HG03039 (cell line): ENCODE measurements at regions not wholly inside any gene's neighbourhood (a gene's known extent, or its start where the extent isn't known, plus 50 kb on each side); places are given as distances from the start of the nearest gene placed in this dataset.
"Not testable (repeated sequence)": the region's sequence is repeated elsewhere in the genome, so short reads cannot be mapped to it uniquely, and the experiment has no call there.

ENCODE experiments used
- ATAC-seq: cut with Tn5 transposase; IDR thresholded peaks from one replicate; pipeline ENCODE4 v1.9.1; 2021; ENCODE audit warnings: mild to moderate bottlenecking, moderate library complexity; ENCODE audit not compliant: unreplicated experiment

DNA sequence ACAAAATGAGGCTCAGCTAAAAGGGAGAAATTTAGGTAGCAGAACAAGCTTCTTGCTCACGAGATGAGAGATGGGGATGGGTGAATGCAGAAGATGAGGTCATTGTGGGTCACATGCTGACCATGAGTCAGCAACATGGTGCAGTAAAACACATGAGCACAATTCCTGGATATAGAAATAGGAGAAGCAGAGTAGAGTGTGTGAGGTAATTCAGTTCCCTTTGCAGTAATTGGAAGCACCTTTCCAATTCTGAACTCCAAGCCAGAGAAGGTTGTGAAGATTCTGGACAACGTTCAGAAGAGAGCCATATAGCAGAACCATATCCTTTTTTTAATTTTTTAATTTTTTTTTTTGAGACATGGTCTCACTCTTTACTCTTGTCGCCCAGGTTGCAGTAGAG is 62.0 kb upstream of the LMNTD1 start:
- ATAC-seq = no peak

DNA sequence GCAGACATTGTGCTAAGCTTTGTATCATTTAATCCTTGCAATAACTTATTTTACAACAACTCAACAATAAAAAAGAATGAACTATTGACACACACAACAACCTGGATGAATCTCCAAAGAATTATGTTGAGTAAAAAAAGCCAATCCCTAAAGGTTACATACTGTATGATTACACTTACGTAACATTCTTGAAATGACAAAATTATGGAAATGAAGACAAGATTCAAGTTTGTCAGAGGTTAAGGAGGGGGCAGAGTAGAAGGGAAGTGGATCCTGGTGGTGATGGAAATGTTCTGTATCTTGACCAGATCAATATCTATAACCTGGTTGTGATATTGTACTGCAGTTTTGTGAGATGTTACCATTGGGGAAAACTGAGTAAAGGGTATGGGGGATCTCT is 63.2 kb upstream of the LMNTD1 start:
- ATAC-seq = no peak

DNA sequence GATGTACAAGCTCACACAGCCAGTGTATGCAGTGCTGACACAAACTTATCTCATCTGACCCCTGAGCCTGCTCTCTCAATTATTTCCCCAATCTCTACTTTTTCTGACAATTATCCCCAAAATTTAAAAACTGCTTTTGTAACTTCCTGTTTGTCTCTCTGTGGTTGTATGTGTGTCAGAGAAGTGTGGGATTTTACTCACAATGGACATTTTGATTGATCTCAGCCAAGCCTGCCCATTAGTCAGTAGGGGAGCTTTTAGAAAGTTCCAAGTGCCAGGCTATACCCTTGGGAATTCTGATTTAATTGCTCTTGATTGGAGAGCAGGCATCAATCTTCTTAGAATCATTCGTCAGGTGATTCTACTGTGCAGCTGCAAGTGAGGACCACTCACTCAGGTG is 64.9 kb upstream of the LMNTD1 start:
- ATAC-seq = no peak

DNA sequence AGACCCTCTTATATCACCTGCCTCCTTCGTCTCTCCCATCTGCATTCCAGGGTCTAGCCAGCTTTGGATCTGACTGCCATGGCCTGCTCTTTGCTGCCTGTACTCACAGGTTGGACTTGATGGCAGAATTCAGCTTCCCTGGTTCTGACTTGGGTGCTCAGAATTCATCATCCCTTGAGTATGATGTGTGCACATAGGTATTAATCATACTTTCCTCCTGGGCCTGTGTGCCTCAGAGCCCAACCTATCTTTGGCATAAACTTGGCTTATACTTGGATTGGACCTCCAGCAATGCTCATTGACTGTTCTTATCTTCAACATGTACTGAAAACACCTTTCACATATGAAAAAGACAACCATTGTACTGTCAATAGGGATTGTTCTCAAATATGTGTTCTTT is 70.7 kb upstream of the LMNTD1 start:
- ATAC-seq = no peak

DNA sequence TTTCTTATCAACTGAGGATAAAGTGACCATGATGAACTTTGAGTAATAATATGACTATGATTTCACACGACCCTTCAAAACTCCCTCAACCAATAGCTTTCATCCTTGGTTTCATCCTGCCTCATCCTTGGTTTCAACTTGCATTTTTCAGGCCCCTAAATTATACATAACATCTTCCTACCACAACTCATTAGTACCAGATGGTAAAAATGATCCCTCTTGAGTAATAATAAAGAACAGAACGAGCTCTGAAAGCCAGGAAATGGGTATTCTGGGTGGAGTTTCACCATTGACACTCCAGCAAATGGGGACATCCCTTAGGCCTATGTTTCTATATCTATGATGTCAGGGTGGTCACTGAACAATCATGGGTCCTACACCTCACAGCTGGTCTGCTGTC is 72.1 kb upstream of the LMNTD1 start:
- ATAC-seq = no peak

DNA sequence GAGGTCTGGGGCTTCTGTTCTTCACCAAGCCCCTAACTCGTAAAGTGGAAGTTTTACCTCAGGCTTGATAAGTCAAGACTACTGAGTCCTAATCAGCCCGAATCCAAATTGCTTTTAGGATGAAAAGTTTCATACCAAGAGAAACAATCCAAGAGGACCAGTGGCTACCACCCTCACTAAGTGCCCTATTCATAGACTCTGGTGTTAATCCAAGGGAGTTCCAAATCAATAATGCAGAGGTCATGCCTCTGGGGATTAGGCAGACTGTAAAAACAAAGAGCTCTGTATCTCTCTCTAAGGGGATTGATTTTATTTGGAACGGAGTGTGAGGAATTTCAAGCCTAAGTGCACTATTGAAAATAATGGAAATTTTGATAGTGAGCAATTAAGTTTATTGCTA is 76.3 kb upstream of the LMNTD1 start:
- ATAC-seq = no peak

DNA sequence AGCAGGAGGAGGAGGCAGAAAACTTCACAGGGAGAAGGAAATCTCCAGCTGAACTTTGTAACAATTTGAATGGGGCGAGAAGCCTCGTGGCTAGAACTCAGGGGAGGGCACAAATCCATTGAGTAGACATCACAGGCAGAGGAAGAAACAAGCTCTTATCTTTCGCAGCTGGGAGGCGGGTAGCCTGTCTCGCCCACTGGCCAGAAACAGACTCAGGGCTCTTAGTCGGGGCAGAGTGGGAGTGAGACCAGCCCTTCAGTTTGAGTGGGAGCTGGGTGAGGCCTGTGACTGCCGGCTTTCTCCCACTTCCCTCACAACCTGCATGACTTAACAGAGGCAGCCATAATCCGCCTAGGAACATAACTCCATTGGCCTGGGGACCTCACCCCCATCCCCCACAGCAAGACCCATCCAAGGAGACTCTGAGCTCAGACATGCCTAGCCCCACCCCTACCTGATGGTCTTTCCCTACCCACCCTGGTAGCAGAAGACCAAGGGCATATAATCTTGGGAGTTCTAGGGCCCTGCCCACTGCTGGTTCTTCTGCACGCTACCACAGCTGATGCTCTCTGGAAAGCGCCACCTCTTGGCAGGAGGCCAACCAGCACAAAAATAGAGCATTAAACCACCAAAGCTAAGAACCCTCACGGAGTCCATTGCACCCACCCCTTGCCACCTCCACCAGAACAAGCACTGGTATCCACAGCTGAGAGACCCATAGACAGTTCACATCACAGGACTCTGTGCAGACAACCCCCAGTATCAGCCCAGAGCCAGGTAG is 77.8 kb upstream of the LMNTD1 start:
- not testable (repeated sequence) for ATAC-seq

DNA sequence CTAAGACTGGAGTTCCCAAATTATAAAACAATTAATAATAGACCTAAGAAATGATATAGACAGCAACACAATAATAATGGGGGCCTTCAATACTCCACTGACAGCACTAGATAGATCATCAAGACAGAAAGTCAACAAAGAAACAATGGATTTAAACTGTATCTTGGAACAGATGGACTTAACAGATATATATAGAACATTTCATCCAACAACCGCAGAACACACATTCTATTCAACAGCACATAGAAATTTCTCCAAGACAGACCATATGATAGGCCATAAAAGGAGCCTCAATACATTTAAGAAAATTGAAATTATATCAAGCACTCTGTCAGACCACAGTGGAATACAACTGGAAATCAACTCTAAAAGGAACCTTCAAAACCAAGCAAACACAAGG is 80.1 kb upstream of the LMNTD1 start:
- ATAC-seq = not testable (repeated sequence)

DNA sequence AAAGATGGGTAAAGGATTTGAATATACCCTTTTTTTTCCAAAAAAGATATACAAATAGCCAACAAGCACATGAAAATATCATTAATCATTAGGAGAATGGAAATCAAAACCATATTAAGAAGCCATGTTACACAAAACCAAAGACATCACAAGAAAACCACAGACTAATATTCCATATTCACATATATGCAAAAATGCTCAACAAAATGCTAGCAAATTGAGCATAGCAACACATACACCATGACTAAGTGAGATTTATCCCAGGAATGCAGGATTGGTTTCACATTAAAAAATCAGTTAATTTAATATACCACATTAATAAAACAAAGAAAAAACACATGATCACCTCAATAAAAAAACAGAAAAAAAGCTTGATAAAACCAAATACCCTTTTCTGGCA is 84.7 kb upstream of the LMNTD1 start:
- no peak for ATAC-seq

DNA sequence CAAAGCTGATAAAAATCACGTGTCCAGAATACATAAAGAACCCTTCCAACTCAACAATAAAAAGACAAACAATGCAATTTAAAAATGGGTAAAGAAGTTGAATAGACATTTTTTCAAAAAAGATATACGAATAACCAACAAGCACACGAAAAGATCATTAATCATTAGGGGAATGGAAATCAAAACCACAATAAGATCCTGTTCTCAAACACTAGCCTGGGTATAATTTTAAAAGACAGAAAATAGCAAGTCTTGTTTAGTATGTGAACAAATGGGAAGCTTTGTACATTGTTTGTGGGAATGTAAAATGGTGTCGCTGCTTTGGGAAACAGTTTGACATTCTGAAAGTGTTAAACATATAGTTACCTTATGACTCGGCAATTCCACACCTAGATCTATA is 86.3 kb upstream of the LMNTD1 start:
- ATAC-seq = no peak

DNA sequence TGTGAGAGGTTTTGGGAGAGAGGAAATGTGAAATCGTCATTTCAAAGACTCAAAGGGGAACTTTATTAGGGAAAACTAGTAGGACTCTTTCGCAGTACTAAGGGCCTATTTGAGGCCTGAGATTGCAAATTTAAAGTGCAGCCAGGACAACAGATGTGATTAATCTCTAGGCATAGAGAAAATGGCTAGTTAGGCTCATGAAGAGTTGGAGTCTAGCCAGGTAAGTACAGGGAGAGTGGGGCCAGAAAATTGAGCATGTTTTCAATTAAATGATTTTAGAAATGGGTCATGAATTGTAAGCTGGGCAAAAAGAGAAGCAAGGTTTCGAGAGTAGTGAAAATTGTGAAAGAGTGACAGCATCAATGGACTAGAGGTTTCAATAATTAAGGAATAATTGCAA is 91.9 kb upstream of the LMNTD1 start:
- no peak for ATAC-seq

DNA sequence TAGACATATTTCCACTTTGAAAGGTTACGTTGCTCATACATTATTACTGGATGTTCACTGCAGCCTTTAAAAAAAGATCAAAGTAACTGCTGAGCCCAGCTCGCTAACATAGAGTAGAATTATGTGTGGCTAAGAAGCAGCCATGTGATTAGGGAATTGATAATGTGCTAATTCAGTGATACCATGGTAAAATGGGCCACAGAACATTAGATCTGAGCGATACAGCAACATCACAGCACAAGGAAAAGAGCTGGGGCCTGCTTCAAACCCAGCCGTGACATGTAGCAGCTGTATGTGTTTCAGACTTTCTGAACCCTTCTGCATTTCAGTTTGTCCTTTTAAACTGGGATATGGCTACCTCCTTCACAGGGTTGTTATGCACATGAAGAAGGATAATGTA is 92.3 kb upstream of the LMNTD1 start:
- no peak for ATAC-seq

DNA sequence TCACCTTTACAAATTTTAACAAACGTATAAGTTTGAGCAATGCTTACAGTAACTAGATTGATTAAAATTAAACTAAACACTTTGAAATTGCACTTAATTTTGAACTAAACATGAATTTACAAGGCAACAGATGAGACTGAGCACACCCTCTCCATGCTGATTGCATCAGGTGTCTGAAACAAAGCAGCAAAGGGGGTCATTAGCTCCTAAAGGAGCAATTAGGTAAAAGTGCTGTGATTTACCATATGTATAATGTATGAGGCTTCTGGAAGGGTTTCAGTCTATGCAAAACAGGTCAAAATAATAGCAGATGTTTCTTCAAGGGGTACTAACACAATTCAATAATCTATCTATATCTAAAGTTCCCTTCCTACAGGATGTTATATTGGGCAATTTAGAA is 98.8 kb upstream of the LMNTD1 start:
- ATAC-seq = no peak

DNA sequence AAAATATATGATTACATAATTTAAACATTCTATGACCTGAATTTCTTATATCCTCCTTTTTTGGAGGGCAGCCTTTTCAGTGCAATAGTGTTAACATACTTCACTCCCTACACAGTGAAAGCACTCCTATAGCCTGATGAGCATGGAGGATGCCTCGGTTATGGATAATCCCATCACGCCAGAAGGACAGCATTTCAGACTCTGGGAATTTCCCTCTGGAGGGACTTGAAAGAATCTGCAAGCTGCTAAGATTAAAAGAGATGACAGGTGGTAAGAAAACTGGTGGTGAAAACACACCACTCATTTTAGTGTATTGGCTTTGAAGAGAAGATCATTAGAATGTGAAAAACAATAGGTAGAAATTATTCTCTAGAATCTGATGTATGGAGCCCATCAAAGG is 99.3 kb upstream of the LMNTD1 start:
- ATAC-seq = no peak

DNA sequence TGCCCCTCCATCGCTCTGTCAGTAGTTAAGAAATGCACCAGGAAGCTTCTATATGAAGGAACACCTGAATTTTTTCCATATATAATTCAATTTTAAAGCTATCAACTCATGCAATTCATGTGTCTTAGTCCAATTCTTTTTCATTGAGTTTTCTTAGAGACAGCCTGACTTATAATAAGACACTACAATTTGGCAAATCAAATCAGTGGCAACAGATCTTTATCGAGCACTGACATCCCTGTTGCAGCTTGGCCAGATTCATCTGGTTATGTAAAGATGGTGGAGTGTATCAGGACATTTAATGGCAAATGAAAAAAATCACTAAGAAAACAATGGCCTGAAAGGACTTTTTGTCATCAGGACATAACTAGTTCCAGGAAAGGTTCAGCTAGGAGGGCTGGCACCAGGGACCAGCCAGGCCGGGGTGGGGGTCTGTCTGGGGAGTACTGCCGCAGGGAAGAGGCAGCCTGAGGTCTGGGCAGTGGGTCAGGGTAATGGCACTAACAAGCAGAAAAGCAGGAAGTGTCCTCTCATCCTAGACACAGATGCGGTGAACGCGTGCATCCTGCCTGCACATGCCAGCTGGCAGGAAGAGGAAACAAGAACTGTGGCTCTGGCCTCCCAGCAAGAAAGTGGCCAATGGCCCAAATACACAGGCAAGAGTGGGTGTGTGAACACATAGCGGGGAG is 100.5 kb upstream of the LMNTD1 start:
- ATAC-seq = no peak

DNA sequence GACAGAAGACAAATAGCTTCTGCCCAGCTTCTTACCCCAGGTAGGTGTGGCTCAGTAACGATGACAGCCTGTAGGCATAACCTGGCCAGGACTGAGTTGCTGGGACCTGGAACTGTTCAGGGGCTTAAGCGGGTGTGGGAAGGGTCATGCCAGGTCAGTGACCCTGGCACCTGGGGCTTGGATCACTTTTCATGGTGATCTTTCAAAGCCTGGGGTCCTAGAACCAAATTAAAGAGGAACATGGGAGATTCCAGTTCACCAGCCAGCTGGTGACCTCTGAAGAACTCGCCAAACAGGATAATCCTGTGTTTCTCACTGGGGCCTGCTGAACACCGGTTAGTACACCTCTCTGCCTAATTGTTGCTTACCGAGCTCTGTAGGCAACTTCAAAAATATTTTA is 102.6 kb upstream of the LMNTD1 start:
- ATAC-seq = no peak

DNA sequence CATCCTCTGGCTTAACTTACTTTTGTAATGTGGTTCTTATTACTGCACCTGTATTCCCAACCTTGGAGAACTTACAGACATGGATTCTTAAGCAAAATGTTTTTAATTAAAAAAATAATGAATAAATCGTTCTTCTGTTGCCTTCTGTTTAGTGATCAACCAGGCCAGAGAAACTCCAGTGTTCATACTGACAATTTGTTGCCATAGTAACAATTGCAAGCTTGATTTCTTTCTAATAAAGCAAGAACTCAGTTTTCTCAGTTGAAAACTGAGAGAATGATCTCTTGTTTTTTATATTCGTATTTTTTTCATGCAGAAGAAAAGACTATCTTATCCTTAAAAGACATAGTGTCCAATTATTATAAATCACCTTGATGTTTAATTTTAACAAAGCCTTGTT is 106.5 kb upstream of the LMNTD1 start:
- ATAC-seq = no peak

DNA sequence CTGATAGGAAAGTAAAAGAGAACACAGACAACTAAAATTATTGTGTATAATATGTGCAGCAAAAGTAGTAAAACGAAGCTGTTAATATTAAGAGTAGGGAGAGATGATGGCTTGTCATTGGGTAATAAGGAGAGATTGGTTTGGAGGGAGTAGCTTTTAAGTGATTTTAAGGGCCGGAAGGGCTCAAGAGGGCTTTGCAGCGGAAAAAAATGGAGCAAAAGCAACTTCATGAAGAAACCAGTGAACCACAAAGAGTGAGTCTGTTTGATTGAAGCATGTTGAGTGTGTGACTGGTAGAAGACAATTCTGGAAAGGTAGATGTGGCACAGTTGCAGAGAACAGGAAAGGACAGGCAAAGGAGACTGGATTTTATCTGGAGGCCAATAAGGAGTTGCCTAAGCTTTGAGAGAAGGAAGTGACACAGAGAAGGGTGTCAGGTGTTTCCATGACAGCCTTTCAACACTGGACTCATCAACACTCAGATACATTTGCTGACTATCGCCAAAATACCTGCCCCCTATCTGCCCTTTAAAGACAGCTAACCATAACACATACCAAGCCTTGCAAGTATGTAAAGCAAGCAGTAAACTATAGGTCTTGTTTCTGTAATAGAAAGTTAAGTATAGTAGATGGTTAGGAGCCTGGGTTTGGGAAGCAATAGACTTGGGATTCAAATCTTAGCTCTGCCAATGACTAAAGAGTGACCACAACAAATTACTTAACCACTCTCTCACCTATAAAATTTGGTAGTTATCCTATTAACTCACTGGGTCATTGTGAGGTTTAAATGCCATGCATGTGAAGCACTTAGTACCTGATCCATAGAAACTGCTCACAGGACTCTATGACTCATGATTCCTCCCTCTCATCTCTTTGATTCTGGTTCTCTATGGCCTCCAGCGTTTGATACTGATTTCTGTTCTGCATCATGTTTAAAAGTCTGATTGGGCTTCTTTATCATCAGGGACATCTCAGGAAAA is 117.3 kb upstream of the LMNTD1 start:
- ATAC-seq = no peak

DNA sequence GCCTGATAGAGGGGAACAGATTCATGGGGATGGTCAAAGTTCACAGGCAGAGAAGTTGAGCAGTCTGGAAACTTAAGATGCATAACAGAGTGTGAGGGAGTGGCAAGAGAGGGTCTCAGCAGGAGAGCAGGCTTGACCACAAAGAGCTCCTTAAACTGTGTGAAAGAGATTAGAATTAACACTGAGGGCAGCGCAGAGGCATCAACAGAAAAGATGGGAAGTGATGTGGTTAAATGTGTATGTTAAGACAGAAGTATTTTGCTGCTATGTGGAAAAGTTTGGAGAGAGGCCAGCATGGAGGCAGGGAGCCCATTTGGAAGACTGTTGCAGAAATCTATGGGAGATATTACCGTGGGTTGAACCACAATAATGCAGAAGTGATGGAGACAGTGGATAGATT is 122.7 kb upstream of the LMNTD1 start:
- no peak for ATAC-seq

DNA sequence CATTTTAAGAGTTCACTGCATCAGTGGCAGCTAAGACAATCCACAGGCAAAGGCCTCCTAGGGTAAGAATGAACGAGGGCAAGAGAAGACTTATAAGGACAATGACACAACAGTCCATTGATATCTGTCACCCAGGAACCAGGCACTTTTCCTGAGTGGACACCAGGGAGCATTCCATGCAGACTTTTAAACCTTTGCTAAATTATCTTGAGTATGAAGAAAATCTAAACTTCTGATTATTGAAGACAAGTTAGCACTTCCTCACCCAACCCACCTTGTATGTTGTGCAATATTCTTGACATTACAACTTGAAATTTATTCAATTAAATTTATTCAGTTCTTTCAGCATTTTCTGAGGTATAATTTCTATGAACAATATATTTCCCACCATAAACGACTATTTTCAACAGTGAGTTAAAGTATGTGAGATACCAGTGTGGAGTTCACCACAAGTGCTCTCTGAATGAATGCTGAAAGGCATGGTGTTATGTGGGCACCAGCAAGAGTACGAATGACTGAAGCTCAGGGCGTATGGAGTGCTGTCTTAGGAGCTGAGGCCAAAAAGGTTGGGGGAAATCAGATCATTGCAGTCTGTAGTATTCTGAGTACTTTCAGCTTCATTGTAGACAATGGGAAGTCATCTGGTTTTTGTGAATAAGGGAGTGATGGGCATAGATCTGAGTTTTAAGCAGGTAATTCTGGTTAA is 124.3 kb upstream of the LMNTD1 start:
- no peak for ATAC-seq

DNA sequence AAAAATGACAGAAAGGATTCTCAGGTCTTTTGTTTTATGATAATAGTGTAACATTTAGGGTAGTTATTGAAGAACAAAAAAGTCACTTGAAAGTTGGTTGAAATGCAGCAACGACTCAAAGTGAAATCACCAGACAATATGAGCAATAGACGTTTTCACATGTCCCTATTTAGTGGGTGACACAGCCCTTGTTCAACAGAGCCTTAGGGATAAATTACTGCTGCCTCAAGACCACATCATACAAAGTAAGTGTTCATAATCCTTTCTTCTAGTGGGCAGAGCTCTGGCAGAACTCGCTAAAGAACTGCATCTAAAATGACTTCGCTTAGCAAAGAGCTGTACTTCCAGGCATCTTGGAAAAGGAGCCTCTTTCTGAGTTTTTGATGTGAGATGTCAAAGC is 128.5 kb upstream of the LMNTD1 start:
- no peak for ATAC-seq
